ENCODE measurements at regions not wholly inside any gene's neighbourhood (a gene's known extent, or its start where the extent isn't known, plus 50 kb on each side); places are given as distances from the start of the nearest gene placed in this dataset.
"Not testable (repeated sequence)": the region's sequence is repeated elsewhere in the genome, so short reads cannot be mapped to it uniquely, and the experiment has no call there.

DNA sequence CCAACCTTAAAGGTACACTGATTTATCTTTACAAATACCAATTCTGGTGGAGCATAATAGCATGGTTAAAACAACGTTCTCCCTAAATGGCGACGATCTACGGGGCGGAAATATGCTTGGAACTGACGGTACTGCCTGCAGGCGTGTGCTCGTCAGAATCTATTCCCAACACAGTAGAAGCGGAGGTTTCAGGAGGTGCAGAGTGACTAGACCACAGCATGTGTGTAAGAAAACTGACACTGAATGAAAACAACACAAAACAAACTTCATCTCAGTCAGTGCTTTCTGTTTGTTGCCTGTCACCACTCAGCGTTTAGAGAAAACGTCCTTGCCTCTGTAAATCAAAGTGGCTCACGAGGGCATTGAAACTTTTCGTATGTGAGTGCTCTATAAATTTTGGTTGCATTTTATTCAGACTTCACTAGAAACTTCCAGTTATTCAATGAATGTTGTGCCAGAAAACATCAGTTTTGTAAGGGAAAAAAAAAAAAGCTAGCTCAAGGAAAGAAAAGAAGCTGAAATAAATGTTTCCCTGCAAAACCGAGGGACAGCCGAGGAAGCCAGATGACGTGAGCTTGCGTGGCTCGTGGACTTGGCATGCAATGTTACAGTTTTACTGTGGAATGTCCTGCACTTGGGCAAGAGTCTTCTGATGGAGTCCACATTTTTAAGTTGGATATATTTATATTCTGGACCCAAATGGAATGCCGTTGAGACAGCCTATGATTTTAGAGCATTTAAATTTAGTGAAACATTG is 210.4 kb downstream of the LAT start:
- peak; percentile 67 for DNase-seq

DNA sequence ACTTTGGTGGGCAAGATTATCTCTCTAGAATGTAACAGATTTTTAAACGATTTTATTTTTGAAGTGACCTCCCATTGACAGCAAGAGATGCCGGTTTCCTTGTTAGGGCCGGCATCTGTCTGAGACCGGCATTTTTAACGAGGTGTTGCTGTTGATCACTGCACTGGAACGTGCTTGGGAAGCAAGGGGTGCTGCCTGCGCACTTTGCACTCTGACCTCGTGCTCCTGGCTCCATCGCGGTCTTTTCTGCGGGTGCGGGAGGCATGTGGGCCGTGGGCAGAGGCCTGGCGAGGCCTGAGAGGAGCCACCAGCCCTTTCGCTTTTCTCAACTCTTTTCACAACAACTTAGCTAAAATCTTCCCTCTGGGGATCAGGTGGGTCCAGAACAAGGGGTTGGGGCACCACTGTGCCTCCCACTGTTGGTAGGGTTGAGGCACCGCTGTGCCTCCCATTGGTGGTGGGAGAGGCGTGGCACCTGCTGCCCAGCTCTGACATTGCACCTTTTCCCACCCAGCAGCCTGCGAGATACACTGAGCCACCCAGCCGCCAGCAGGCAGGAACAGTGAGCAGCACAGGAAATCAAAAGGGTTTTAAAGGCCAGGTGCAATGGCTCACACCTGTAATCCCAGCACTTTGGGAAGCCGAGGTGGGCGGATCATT is 209.5 kb downstream of the LAT start:
- DNase-seq: not testable (repeated sequence)

DNA sequence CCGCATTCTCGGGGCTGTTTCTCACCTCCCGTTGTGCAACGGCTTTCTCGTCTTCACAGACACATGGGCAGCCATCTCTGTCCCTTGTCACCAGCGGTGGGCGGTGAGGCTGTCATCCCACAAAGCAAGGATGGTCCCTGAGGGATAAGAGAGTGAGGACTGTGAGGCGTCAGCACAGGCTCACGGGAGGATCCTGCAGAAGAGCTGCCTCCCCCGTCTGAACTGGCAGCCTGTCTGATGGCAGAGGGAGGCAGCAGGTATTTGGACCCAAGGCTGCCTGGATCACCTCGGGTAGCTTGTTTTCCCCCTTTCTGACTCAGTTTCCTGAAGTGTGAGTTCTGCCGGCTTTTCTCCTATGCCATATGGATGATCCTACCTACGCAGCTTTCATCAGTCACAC is 208.8 kb downstream of the LAT start:
- not testable (repeated sequence) for DNase-seq

DNA sequence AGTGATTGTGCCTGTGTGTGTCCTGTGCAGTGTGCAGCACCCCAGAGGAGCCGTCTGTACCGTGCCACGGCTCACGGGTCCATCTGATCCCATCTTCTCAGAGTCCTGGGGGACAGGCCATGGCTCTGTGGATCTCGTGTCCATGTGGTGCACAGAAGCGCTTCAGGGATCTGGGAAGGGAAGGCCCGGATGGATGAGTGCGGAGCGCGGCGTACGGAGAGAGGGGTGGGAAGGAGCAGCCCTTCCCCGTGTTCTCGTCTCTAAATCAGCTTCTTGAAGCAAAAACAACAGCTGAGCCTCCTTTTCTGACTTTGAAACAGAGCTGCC is 208.4 kb downstream of the LAT start:
- DNase-seq: not testable (repeated sequence)

DNA sequence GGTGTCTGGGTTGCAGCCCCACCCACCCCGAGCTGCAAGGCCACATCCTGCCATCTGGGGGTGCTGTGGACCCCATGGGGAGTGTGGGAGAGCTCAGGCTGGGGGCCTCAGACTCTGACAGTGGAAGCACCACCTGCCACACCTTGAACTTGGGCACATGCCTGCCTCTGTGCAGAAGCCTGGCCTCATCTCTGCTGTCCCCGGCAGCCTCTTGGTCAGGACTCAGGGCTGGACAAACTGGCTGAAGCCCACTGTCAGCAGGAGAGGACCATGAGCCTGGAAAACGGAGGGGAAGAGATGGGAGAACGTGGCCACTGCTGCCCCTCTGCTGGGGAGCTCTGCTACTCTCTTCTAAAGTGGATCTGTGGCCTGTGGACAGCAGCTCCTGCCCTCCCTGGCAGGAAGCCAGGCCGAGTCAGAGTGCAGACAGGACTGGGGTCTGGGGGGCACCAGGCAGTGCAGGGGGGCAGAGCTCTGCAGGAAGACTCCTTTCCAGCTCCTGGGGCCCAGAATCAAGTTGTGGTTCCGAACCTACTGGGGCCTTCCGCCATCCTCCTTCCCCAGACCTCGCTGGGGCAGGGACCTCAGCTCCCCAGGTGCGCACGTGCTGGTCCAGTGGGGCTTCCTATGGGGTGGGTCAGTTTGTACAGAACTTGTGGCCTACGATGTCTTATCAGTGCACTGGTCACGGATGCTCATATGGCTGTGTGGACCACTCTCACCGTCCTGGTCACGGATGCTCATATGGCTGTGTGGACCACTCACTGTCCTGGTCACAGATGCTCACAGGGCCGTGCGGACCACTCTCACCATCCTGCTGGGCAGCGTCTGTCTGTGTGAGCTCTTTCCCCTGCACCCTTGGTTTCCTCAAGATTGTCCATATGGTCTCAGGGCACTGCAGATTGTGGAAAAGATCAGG is 207.7 kb downstream of the LAT start:
- no peak for DNase-seq

DNA sequence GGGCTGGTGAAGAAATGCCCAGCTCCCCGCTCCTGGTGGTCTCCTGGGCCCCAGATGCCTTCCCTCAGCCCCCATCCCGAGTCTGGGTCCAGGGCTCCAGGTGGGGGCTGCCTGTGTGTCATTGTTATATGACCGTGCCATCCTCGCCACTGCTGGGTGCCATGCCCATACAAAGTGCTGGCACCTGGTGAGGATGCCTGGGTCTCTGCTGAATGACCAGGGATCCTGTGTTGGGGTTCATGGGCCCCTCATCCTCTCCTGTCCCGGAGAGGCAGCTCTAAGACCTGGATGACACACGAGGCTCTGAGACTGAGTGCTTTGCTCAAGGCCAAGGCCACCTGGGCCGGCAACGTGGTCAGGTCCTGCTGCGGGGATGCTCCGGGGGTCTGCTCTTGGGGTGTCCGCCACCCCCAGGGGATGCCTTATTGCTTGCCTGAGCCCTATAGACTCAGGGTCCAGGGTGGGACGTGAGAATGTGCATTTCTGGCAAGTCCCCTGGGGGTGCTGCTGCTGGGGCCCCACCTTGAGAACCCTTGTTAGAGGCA is 206.9 kb downstream of the LAT start:
- DNase-seq: not testable (repeated sequence)

DNA sequence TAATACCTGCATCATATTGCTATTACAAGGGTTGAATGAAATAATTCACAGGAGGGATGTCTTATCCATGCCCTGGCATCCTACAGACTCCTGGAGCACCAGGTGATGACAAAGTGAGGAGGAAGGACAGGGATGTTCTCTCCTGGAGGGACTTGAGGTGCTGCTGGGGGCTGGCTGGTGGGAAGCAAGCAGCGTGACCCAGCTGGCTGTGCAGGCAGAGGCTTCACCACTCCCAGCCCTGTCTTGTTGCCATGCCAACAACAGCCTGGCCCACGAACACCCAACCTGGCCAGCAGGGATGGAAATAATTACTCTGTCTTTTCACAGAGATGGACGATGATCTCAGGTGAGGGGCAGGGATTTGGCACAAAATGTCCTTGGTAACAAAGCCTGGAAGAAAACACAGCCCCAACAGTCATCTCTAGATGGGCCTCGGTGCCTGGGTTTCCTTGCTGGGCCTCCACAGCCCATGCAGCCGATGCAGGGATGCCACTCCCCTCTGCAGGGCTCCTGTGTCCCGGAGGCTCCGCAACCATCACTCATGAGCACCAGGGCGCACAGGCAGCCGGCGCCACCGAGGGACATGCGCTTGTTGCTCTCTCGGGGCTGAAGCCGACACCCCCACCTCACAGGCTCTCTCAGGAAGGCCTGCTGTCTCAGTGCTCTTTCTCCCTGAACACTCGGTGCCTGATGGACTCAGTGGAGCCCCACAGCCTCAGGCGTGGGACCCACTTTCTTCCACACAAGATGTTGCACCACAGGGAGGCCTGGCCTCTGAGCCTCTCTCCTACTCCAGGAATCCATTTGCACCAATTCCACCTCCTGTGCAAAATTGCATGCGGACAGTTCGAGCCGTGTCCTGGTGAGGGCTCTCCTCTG is 205.9 kb downstream of the LAT start:
- not testable (repeated sequence) for DNase-seq

DNA sequence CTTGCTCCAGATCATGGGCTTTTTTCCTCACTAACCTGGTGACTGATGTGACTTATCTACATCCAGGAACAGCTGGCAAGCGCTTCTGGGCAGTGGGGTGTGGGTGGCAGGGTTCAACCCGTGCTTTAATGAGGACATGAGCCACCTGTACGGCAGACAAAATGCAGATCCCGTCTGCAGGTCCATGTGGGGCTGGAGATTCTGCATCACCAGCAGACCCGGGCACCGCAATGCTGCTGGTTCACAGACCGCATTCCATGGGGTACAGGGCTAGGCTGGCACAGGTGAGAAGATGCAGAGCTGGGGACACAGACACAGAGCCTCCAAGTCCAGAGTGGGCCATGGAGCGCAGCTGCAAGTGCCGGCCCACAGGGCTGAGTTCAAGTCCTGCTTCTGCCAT is 204.0 kb downstream of the LAT start:
- DNase-seq: not testable (repeated sequence)

DNA sequence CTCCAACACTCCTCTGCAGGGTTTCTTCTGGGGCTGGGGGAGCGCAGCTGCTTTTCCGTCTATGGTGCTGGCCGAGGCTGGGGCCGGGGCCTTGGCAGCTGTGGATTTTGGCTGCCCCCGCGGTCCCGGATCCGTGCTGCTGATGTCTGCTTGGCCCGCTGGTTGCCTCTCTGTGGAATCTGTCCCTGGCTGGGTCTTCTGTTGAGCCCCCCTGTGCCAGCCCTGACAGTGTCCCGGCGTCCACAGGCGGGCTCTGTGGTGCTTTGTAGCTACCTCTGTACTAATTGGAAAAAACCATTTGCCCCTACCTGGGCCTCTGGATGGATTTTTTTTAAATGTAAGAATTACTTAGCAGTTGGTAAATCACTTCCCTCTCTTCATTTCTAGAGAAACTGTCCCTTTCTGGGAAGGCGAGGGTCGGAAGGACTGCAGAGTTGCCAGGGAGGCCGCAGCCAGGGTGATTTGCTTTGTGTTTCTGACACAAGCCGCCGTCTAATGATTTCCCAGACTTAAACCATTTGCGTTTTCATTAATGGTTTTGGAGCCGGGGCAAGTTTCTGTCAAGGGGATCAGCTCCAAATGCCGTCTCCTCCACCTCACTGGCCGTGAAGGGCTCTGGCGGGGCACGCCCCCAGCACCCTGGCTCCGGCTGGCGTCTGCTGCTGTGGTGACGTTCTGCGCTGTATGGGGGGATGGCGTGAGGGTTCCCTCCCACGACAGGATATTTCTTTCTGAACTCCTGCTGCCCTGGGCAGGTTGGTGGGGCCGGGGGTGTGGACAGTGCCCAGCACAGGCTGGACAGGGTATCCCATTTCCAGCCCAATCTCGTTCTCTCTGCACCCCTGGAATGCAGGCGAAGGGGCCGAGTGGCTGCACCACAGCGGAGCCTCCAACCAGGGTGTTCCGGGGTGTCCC is 201.7 kb downstream of the LAT start:
- DNase-seq: not testable (repeated sequence)

DNA sequence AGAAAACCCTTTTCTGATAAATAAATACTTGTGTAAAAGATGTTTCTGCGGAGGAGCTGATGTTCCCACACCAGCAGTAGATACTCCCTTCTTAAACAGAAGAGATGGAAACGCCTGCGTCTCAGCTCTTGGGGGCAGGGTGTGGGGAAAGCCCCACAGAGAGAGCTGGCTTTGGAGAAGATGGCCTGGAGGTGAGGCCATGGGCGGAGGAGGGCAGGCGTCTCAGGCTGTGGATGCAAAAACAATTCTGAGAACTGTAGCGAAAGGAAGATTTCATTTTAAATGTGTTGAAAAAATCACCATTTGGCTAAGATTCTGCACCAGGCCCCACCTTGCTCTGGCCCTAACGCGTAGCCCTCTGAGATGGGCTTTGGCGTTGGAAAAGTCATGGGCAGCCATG is 201.0 kb downstream of the LAT start:
- DNase-seq: not testable (repeated sequence)

DNA sequence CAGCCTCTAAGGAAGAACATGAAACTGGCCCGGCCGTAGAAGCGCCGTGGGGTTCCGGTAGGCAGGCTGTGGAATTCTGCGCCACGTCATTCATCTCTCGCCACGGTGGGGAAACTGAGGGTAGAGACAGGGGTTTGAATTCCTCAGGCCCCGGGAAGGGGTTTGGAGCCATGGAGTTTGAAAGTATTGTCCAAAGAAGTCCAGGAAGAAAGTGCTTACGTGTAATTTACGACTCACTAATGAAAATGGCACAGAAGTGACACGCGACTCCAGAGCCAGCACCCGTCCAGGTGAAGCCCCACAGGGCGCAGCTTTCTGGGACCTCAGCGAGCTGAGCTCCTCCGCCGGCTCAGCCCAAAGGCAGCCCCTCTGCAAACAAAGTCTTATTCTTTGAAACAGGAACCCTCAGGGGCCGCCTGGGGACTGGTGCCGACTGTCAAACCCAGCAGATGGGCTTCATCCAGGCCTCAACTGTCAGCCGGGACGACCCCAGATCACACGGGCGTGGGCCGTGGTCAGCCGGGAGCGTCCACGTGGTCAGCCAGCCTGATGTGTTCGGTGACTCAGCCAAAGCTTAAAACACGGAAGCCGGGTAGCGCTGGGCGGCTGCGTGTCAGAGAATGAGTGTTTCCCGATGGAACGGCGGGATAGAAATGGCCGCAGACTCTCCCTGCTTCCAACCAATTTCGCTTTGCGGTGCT is 200.0 kb downstream of the LAT start:
- peak; percentile 27 for DNase-seq

DNA sequence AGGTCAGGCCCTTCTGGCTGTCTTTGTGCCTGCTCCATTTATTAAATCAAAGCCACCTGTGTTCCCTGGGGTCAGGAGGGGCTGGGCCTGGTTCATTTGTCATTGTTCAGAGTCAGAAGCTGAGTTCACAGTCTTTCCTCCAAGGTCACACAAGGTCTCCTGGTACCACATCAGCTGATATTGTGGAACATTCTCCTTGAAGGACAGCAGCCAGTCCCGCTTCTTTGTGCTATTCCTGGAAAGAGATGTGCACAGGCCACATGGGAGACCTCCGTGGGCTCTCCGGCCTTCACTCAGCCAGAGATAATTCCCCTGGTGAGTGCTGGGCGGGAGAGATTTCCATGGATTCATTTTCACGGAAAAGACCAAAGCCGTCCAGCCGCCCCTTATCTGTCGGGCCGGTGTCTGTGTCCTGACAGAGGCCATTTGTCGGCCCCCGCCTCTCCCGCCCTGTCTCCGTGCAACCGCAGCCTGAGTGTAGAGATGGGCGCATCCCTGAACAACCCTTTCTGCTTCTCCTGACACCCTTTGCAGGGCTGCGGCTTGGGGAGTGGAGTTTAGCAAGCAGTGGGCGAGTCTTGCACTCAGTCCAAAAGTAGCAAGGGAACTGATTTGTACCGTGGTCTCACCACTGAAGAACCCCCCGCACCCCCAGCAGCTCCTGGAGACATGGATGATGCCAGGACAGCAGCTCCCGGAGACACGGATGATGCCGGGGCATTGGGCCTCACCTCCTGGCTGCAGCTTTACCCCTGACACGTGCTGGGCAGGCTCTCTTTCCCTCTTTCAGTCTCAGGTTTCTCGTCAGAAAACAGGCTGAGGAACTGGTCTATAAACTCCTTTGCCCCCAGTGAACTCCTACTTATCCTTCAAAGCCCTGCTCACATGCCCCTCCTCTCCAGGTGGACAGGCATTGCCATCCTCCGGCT is 198.4 kb downstream of the LAT start:
- DNase-seq: not testable (repeated sequence)

DNA sequence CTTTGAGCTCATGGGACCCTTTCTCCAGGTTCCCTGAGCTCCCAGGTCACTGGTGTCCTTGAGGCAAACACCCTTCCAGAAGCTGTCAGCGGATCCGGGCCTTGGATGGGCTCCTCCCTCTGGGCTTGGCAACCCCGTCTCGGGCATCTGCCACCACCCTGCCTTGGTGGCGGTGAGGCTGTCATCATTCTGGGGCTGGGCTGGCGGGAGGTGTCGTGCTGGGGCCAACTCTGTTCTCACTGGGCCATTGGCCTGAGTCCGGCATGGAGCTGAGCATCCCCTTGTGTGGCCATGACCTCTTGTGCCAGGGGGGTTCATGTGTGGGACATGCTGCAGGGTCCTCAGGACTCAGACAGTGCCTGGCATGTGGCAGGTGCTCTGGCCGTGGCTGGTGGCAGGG is 197.6 kb downstream of the LAT start:
- DNase-seq: no peak

DNA sequence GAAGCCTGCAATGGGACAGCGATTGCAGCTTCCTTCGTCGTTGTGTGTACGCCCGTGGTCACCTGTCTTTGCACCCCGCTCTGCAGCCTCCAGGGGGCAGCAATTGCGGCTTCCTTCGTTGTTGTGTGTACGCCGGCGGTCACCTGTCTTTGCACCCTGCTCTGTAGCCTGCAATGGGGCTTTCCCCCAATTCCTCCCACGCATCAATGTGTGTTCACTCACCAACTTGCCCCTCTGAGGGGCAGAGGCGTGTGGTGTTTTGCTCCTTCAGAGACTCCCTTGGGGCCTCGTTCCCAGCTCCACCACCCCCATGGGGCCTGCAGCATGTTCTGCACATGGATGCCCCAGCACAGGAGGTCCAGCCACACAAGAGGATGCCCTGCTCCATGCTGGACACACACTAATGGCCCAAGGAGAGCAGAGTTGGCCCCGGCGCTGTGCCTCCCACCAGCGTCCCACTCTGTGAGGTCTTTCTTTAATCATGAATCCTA is 197.1 kb downstream of the LAT start:
- not testable (repeated sequence) for DNase-seq

DNA sequence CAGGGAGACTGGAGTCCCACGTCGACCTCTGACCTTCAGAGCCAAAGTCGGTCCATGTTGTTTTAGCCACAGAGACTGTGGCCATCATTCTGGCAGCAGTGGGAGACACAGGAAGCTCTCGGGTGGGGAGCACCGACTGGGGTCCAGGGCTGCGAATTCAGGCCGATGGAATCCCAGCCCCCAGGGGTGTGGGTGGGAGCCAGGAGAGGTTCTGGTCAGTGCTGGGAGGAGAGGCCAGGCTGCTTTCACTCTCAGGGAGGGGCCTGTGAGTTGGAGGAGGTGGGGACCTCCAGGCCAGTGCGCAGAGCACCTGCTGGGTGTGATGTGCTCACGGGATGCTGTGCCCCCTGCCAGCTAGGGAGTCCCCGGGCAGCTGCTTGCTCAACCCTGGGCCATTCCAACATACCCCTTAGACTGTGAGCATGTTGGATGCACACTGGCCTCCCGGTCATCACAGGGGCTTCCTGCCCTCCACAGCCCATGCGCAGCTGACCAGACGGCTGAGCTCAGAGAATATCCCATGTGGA is 196.5 kb downstream of the LAT start:
- DNase-seq: not testable (repeated sequence)

DNA sequence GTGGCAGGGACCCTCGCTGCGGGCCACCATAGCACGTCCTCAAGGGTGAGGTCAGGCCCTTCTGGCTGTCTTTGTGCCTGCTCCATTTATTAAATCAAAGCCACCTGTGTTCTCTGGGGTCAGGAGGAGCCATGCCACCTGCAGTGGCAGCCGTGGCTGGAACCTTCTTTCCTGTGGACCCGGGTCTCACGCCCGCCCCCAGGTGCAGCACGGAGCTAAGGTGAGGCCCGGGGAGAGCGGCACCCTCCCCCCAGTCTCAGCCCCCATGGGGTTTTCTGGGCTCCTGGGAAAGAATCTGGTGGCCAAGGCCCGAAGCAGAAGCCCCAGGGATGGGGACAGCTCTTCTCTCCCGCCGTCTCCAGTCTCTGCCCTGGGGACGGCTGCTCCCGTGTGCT is 195.4 kb downstream of the LAT start:
- DNase-seq: not testable (repeated sequence)

DNA sequence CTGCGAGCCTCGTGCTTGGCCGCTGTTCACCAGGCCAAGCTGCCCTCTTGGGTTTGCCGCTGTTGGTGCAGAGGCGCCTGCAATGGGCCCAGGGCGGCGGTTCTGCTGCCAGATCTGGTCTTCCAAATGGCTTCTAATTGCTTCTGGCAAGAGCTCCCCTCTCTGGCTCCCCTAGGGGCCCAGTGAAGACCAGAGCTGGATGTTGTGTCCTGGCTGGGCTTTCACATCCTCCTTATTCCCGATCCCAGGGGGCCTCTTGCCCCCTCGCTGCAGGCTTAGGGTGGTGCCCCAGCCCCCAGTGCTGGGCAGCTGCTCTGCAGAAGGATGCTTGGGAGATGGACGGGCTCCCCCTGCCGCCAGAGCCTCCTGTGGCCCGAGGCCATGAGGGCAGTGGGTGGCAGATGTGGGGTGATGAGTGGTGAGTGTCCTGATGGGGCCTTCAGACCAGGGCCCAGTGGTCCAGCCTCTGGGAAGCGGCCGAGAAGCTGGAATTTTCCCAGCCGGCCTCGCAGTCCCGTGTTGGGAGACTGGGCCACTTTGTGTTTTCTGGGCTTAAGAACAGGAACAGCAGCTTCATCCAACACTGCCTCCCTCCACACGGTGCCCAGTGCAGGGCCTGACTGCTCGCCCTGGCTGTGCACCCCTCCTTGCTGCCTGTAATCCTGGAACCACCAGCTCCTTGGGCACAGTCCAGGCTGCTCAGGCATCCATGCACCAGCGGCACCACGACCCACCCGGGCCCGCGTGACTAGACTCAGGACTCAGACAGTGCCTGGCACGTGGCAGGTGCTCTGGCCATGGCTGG is 194.8 kb downstream of the LAT start:
- DNase-seq: not testable (repeated sequence)
